Spleen (tissue), 11 donors: ENCODE measurements at regions not wholly inside any gene's neighbourhood (a gene's known extent, or its start where the extent isn't known, plus 50 kb on each side); places are given as distances from the start of the nearest gene placed in this dataset.

ENCODE experiments used
- DNase-seq: peaks from one replicate; pipeline ENCODE4 v3.0.0-alpha.2; 2020
- H3K27ac ChIP-seq, 8 donors: fragments of 200-600 bp; sonication (generic) in 7 of 8; 1 replicate in 4 of 8; 2 replicates in 4 of 8; pipeline versions ENCODE4 v1.5.0 to v1.8.0; 2016 to 2021; ENCODE audit warnings: inconsistent platforms in 4 of 8, mild to moderate bottlenecking in 4 of 8, moderate library complexity in 1 of 8
- H3K27me3 ChIP-seq, 7 donors: fragments of 200-600 bp; sonication (generic) in 6 of 7; replicated peaks in 1 of 7; 1 replicate in 4 of 7; 2 replicates in 3 of 7; pipeline versions ENCODE4 v1.5.0 to v1.8.0; 2016 to 2021; ENCODE audit warnings: inconsistent platforms in 3 of 7, mild to moderate bottlenecking in 1 of 7
- H3K36me3 ChIP-seq, 6 donors: fragments of 200-600 bp; sonication (generic) in 5 of 6; 1 replicate in 4 of 6; 2 replicates in 2 of 6; pipeline versions ENCODE4 v1.5.0 to v1.8.0; 2016 to 2021; ENCODE audit warnings: inconsistent platforms in 2 of 6
- H3K4me1 ChIP-seq, 6 donors: fragments of 200-600 bp; sonication (generic) in 5 of 6; 1 replicate in 3 of 6; 2 replicates in 3 of 6; pipeline versions ENCODE4 v1.5.0 to v1.8.0; 2016 to 2021; ENCODE audit warnings: inconsistent platforms in 3 of 6
- H3K4me3 ChIP-seq, 8 donors: fragments of 200-600 bp; sonication (generic) in 7 of 8; 1 replicate in 4 of 8; 2 replicates in 4 of 8; pipeline versions ENCODE4 v1.5.0 to v1.8.0; 2016 to 2021; ENCODE audit warnings: inconsistent platforms in 4 of 8, mild to moderate bottlenecking in 4 of 8, moderate library complexity in 2 of 8
- H3K9me3 ChIP-seq, 8 donors: fragments of 200-600 bp; sonication (generic) in 7 of 8; 1 replicate in 4 of 8; 2 replicates in 4 of 8; pipeline versions ENCODE4 v1.5.0 to v1.8.0; 2016 to 2021; ENCODE audit warnings: inconsistent platforms in 4 of 8
- POLR2A ChIP-seq, 3 donors: fragments of 450-650 bp; IDR thresholded peaks; one replicate each; pipeline ENCODE4 v1.5.1; 2017; ENCODE audit warnings: antibody characterized with exemption in 3 of 3, mild to moderate bottlenecking in 1 of 3
- POLR2AphosphoS5 ChIP-seq, 3 donors: sonication (generic); formaldehyde crosslinking; IDR thresholded peaks; one replicate each; pipeline ENCODE4 v1.5.1; 2017; ENCODE audit warnings: antibody characterized with exemption in 3 of 3
- WGBS, 5 donors: extraction: QIAGEN DNeasy Blood & Tissue Kit in 3 of 5; methylation state at CpG; one replicate each; pipeline versions ENCODE4 v1.1.5 to v1.1.7; 2013 to 2018; 5-methylcytosine and 5-hydroxymethylcytosine counted together
- intact Hi-C: fragments of 100-400 bp; cut with DNase I; formaldehyde crosslinking; loops from one replicate; pipeline ENCODE4 v1.15.0; 2023; ENCODE audit warnings: low total_unique reads
- TF ChIP-seq, protein P1 (sequence below), 11 experiments: fragments of 200-600 bp in 7 of 11; fragments of 450-650 bp in 4 of 11; sonication (generic) in 4 of 11; IDR thresholded peaks in 8 of 11; conservative IDR thresholded peaks in 3 of 11; 1 replicate in 7 of 11; 2 replicates in 4 of 11; pipeline versions ENCODE4 v1.4.0 to v1.8.0; 2016 to 2021; ENCODE audit warnings: antibody characterized with exemption in 11 of 11, inconsistent platforms in 4 of 11, mild to moderate bottlenecking in 1 of 11
- donor health status: healthy with polysubstance abuse.
- donor health status: DM: no; HTN: no; CAD: no; lungs with moderate emphysema.
- donor health status: DM: no; HTN: no; CAD: no.
- donor health status: Bipolar disorder and iron deficiency.
- donor health status: healthy.
- donor health status: DM: no; HTN: no; CAD: no.
- donor health status: DM: yes; HTN: yes; CAD: no.

GRCh38 chr12:107574691-107575090 lies 110.9 kb upstream of the PWP1 start:
- H3K9me3 ChIP-seq, result no peaks in the 10 kb centered on the region
- H3K4me1 ChIP-seq, result no peaks in the 10 kb centered on the region
- intact Hi-C loops, result no loop called here
- no peak for TF ChIP-seq POLR2AphosphoS5 (IDR thresholded peaks at IDR 0.05)
- TF ChIP-seq, protein P1, sequence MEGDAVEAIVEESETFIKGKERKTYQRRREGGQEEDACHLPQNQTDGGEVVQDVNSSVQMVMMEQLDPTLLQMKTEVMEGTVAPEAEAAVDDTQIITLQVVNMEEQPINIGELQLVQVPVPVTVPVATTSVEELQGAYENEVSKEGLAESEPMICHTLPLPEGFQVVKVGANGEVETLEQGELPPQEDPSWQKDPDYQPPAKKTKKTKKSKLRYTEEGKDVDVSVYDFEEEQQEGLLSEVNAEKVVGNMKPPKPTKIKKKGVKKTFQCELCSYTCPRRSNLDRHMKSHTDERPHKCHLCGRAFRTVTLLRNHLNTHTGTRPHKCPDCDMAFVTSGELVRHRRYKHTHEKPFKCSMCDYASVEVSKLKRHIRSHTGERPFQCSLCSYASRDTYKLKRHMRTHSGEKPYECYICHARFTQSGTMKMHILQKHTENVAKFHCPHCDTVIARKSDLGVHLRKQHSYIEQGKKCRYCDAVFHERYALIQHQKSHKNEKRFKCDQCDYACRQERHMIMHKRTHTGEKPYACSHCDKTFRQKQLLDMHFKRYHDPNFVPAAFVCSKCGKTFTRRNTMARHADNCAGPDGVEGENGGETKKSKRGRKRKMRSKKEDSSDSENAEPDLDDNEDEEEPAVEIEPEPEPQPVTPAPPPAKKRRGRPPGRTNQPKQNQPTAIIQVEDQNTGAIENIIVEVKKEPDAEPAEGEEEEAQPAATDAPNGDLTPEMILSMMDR (IDR thresholded peaks at IDR 0.05 in 8 of 11, conservative IDR thresholded peaks at IDR 0.05 in 3 of 11), result no peak
- no peak for TF ChIP-seq POLR2A (IDR thresholded peaks at IDR 0.05)
- H3K27me3 ChIP-seq, result peaks cover 0 to 3% (median 0%) of the 10 kb centered on the region in 7 donors
- H3K27ac ChIP-seq, result no peak overlapping the region
- H3K36me3 ChIP-seq, result no peaks in the 10 kb centered on the region
- 67 to 93% (median 81%) methylated on average over 4 of the region's 4 CpGs for WGBS, 5 donors
- DNase-seq, result no peak
- H3K4me3 ChIP-seq, result no peak overlapping the region

DNA sequence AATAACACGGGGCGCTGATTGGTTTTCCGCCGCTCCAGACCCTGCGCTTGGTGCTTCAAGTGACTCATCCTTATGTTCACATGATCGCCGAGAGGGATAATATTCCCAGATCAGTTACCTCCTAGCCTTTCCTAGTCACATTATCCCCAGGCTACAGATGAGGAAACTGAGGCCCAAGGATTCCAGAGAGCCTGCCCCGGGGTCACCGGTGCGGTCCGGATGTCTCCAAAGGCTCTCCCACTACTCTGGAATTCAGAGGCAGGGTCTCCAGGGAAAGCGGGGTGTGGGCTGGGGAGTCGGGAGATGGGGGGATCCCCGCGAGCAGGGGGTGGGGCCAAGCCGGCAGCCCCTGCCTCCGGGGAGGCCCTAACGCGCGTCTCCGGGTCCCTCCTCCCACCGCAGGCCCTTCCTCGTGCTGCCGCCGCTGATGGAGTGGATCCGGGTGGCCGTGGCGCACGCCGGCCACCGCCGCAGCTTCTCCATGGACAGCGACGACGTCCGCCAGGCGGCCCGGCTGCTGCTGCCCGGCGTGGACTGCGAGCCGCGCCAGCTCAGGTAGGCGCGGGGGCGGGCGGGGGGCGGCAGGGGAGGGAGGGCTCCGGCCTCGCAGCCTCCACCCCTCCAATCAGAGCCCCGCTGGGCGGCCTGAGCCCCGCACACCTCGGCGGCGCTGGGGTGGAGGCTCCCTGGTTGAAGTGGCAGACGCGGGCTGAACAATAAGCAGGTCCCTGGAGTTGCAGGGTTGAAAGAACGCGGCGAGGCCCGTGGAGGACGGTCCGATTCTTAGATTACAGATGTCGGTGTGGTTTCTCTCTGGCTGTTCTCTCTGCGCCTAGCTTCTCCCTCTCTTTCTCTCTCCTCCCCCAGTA lies 104.6 kb upstream of the PWP1 start:
- Histone ChIP-seq H3K4me1 (no peaks in the 10 kb centered on the region), H3K27ac (no peak overlapping the region), H3K27me3 (peaks cover 0 to 27% (median 0%) of the 10 kb centered on the region in 7 donors), H3K36me3 (no peaks in the 10 kb centered on the region), H3K9me3 (no peaks in the 10 kb centered on the region), H3K4me3 (no peak overlapping the region)
- no peak for DNase-seq
- 45 to 89% (median 67%) methylated on average over 38 to 66 of the region's 66 CpGs for WGBS, 5 donors
- TF ChIP-seq, protein P1 (IDR thresholded peaks at IDR 0.05 in 8 of 11, conservative IDR thresholded peaks at IDR 0.05 in 3 of 11), result no peak
- TF ChIP-seq POLR2A (IDR thresholded peaks at IDR 0.05) (no peak), POLR2AphosphoS5 (IDR thresholded peaks at IDR 0.05) (no peak)
- intact Hi-C loops, result no loop called here

- Histone ChIP-seq H3K36me3 (no peaks in the 10 kb centered on the region), H3K4me3 (no peak overlapping the region)
- intact Hi-C loops, result no loop called here
Measured at GRCh38 chr12:107581619-107582015, 104.0 kb upstream of the PWP1 start.

DNA sequence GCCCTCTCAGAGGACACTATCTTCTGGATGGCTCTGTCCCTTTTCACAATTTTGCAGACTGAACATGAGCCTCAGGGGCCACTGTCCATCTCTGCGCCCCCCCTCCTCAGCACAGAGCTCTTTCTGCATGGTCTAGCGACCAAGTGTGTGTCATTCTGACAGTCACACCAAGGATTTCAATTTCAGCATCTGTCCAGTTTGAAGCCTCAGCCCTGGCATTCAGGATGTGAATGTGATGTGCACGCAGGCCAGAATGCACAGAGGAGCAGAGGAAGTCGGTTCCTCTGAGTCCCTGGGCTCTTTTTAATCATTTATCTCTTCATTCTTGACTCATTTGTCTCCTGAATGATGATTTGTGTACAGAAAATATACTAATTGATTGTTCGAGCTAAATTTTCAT lies 102.0 kb upstream of the PWP1 start:
- TF ChIP-seq, protein P1 (IDR thresholded peaks at IDR 0.05 in 8 of 11, conservative IDR thresholded peaks at IDR 0.05 in 3 of 11), result no peak
- TF ChIP-seq POLR2AphosphoS5 (IDR thresholded peaks at IDR 0.05), result no peak
- TF ChIP-seq POLR2A (IDR thresholded peaks at IDR 0.05), result no peak
- Histone ChIP-seq H3K4me1 (no peaks in the 10 kb centered on the region), H3K27me3 (peaks cover 0 to 27% (median 0%) of the 10 kb centered on the region in 7 donors), H3K9me3 (peaks cover 0 to 19% (median 14%) of the 10 kb centered on the region in 8 donors), H3K36me3 (no peaks in the 10 kb centered on the region), H3K27ac (no peak overlapping the region), H3K4me3 (no peak overlapping the region)
- WGBS, 5 donors, result 68 to 84% (median 78%) methylated on average over 5 of the region's 5 CpGs
- intact Hi-C loops, result no loop called here
- no peak for DNase-seq

More at GRCh38 chr12:107581619-107582015, 104.0 kb upstream of the PWP1 start:
- Histone ChIP-seq H3K4me1 (no peaks in the 10 kb centered on the region), H3K27me3 (peaks cover 0 to 27% (median 0%) of the 10 kb centered on the region in 7 donors), H3K27ac (no peak overlapping the region), H3K9me3 (no peaks in the 10 kb centered on the region)
- TF ChIP-seq POLR2A (IDR thresholded peaks at IDR 0.05) (no peak), POLR2AphosphoS5 (IDR thresholded peaks at IDR 0.05) (no peak)
- TF ChIP-seq, protein P1 (IDR thresholded peaks at IDR 0.05 in 8 of 11, conservative IDR thresholded peaks at IDR 0.05 in 3 of 11), result no peak
- 78 to 88% (median 86%) methylated on average over 12 of the region's 12 CpGs for WGBS, 5 donors
- no peak for DNase-seq
